H1 (cell line): ENCODE measurements at regions not wholly inside any gene's neighbourhood (a gene's known extent, or its start where the extent isn't known, plus 50 kb on each side); places are given as distances from the start of the nearest gene placed in this dataset.

Source experiments
- EZH2 ChIP-seq: fragments of 200-600 bp; sonication (generic); IDR thresholded peaks from 2 replicates; pipeline ENCODE4 v1.7.1; 2012; ENCODE audit warnings: low read depth, mild to moderate bottlenecking, moderate library complexity, low read length, inconsistent platforms; ENCODE audit not compliant: severe bottlenecking
- HDAC6 ChIP-seq: IDR thresholded peaks from one replicate; pipeline ENCODE4 v1.7.1; 2012; ENCODE audit warnings: low read depth, mild to moderate bottlenecking, inconsistent platforms, low read length, moderate library complexity
- POLR2A ChIP-seq, 2 experiments: IDR thresholded peaks; 1 replicate in 1 of 2; 2 replicates in 1 of 2; pipeline ENCODE4 v1.6.1; 2011; ENCODE audit warnings: low read depth in 2 of 2, low read length in 2 of 2, mild to moderate bottlenecking in 2 of 2; ENCODE audit errors: control extremely low read depth in 1 of 2
- POLR2AphosphoS5 ChIP-seq: IDR thresholded peaks from 2 replicates; pipeline ENCODE4 v1.6.1; 2011; ENCODE audit warnings: low read depth, low read length
- RFX5 ChIP-seq: IDR thresholded peaks from 2 replicates; pipeline ENCODE4 v1.6.1; 2011; ENCODE audit warnings: low read depth, low read length, improper control_type of control experiment, borderline replicate concordance
- TAF1 ChIP-seq: IDR thresholded peaks from 2 replicates; pipeline ENCODE4 v1.6.1; 2011; ENCODE audit warnings: mild to moderate bottlenecking, low read depth, low read length
- TEAD4 ChIP-seq: IDR thresholded peaks from 2 replicates; pipeline ENCODE4 v1.6.1; 2012; ENCODE audit warnings: low read depth, low read length, inconsistent platforms, mixed read lengths
- YY1 ChIP-seq: IDR thresholded peaks from 2 replicates; pipeline ENCODE4 v1.6.1; 2011; ENCODE audit warnings: low read depth, mild to moderate bottlenecking, low read length
- ZNF274 ChIP-seq: IDR thresholded peaks from 2 replicates; pipeline ENCODE4 v1.7.0; 2012; ENCODE audit warnings: low read length, borderline replicate concordance; ENCODE audit errors: extremely low read depth
- TF ChIP-seq, protein P1 (sequence below), 3 experiments: IDR thresholded peaks; 1 replicate in 2 of 3; 2 replicates in 1 of 3; pipeline versions ENCODE4 v1.5.1 to v1.6.1; 2011; ENCODE audit warnings: low read length in 3 of 3, mild to moderate bottlenecking in 3 of 3, inconsistent platforms in 2 of 3, low read depth in 1 of 3, moderate library complexity in 1 of 3; ENCODE audit not compliant: insufficient read depth in 1 of 3; ENCODE audit errors: control extremely low read depth in 1 of 3
- TF ChIP-seq, protein P2 (sequence below): IDR thresholded peaks from 2 replicates; pipeline ENCODE4 v1.6.1; 2012; ENCODE audit warnings: inconsistent platforms
- TF ChIP-seq, protein P3 (sequence below): IDR thresholded peaks from 2 replicates; pipeline ENCODE4 v1.6.1; 2012; ENCODE audit warnings: inconsistent platforms

DNA sequence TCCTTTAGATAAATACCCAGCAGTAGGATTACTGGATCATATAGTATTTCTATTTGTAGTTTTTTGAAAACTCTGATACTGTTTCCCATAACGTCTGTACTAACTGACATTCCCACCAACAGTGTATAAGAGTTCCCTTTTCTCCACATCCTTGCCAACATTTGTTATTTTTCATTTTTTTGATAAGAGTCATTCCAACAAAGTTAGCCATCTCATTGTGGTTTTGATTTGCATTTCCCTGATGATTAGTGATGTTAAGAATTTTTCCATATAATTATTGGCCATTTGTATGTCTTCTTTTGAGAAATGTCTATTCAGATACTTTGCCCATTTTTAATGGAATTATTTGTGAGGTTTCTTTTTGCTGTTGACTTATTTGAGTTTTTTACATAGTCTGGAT is 486.0 kb downstream of the FLRT2 start:
- no peak for TF ChIP-seq RFX5
- TF ChIP-seq YY1: no peak
- no peak for TF ChIP-seq POLR2A (IDR thresholded peaks at IDR 0.05; ENCODE audit: control extremely low read depth in 1 of 2, low read depth in 2 of 2, low read length in 2 of 2)
- no peak for TF ChIP-seq TEAD4
- no peak for TF ChIP-seq HDAC6
- TF ChIP-seq, protein P1, sequence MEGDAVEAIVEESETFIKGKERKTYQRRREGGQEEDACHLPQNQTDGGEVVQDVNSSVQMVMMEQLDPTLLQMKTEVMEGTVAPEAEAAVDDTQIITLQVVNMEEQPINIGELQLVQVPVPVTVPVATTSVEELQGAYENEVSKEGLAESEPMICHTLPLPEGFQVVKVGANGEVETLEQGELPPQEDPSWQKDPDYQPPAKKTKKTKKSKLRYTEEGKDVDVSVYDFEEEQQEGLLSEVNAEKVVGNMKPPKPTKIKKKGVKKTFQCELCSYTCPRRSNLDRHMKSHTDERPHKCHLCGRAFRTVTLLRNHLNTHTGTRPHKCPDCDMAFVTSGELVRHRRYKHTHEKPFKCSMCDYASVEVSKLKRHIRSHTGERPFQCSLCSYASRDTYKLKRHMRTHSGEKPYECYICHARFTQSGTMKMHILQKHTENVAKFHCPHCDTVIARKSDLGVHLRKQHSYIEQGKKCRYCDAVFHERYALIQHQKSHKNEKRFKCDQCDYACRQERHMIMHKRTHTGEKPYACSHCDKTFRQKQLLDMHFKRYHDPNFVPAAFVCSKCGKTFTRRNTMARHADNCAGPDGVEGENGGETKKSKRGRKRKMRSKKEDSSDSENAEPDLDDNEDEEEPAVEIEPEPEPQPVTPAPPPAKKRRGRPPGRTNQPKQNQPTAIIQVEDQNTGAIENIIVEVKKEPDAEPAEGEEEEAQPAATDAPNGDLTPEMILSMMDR (IDR thresholded peaks at IDR 0.05; ENCODE audit: control extremely low read depth in 1 of 3, insufficient read depth in 1 of 3, low read depth in 1 of 3, low read length in 3 of 3): no peak
- TF ChIP-seq TAF1: no peak
- no peak for TF ChIP-seq ZNF274
- TF ChIP-seq, protein P2, sequence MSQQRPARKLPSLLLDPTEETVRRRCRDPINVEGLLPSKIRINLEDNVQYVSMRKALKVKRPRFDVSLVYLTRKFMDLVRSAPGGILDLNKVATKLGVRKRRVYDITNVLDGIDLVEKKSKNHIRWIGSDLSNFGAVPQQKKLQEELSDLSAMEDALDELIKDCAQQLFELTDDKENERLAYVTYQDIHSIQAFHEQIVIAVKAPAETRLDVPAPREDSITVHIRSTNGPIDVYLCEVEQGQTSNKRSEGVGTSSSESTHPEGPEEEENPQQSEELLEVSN: no peak
- no peak for TF ChIP-seq EZH2
- no peak for TF ChIP-seq POLR2AphosphoS5
- TF ChIP-seq, protein P3, sequence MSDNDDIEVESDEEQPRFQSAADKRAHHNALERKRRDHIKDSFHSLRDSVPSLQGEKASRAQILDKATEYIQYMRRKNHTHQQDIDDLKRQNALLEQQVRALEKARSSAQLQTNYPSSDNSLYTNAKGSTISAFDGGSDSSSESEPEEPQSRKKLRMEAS: no peak
